Medulla oblongata (tissue), 1 donor: ENCODE measurements at regions not wholly inside any gene's neighbourhood (a gene's known extent, or its start where the extent isn't known, plus 50 kb on each side); places are given as distances from the start of the nearest gene placed in this dataset.
A peak's percentile ranks its signal among the peaks of the same experiment; 100 is the strongest.
"Not testable (repeated sequence)": the region's sequence is repeated elsewhere in the genome, so short reads cannot be mapped to it uniquely, and the experiment has no call there.

Experiments used
- DNase-seq: peaks from one replicate; pipeline ENCODE4 v3.0.0-alpha.2; 2015; ENCODE audit errors: extremely low spot score

DNA sequence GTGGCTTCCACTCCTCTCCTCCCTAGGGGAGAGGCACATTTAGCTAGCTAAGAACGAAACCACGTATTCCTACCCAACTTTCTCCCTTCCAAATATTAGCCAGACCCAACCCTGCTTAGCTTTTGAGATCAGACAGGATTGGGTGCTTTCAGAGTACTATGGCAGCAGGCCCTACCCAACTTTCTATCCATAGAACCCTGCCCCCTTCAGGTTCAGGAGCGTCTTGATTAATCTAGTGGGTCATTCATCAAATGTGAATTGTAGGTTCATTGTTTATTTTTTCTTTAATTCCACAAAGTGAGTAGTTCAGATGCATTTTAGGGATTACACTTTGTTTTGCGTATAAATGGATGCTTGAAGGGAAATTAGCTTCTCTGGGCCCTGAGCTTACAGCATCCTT, 188.3 kb downstream of the MIB1 start:
- DNase-seq: no peak

DNA sequence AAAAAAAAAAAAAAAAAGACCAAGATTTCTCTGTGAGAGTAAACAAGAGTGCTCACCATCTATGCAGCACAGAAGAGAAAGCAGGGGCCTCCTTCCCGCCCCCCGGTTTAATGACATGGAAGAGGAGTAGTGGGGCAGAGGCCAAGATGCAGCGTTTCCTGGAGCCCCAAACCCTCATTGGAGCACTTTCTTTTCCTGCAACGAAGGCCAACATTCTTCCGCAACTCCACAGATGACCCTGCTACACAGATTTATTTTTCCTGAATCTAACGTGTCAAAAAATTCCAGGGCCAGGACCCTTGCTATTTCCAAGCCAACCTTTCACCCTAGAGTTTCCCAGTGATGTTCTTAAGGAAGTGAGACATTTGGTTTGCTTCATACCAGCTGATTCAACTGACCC, 189.6 kb downstream of the MIB1 start:
- no peak for DNase-seq

DNA sequence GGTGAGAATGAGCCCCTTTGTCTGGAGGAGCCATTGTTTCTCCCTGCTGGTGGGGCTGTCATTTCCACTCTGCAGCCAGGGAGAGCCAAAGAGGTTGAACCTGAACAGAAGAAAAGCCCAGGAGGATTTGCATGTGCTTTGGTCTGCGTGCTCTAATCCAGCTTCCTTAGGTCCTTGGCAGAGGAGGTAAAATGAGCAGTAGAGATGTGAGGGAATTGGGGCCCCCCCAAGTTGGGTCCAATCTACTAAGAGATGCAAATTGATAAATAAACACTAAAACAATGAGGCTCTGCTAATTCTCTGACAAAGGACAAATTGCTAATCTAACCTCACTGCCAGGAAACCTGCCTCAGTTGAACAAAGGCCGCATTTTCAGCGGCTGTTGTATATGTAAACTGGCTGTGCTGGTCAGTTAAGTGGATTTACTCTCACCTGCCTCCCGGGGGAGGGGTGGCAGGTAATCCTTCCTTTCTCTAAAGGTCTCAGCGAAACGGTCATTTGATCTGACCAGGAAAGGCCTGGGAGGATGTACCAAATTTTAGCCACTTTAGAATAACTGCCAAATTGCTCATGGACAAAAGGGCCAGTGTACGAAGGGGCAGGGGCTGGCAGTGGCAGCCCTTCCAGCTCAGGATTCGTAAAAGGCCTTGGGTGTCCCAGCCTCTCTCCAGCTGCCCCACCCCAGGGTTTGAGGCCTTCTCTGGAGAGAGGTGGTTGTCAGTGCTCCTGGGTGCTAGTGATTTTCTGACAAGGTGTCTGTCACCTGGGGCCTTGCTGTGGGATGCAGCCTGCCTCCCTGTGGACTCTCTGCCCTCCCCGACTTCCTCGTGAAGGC, 193.6 kb downstream of the MIB1 start:
- DNase-seq: no peak

DNA sequence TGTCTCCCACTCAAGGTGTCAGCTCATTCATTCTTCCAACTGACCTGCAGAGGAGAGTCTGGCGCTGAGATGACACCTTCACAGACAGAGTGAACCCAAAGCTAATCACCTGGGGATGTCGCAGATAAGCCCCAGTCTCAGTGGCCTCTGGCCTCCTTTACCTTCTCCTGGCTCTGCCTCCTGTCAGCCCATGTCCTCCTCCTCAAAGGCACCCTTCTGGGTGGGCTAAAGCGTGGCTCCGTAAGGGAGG, 194.1 kb downstream of the MIB1 start:
- DNase-seq: no peak

DNA sequence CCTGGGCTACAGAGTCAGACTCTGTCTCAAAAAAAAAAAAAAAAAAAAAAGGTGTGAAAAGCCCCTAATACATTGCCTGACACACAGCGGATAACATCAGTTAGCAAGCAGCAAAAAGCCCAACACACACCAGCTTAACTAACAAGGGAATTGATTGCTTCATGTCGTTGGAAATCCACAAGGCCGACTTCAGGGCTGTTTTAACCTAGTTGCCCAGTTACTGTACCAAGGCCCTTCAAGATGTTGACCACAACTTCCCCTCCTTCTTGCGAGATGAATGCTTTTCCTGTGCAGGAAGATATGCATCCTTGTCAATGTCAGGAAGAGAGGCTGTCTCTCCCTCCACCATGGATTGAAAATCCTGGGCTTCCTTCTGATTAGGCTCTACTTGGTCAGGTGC, 202.9 kb downstream of the MIB1 start:
- DNase-seq: no peak

DNA sequence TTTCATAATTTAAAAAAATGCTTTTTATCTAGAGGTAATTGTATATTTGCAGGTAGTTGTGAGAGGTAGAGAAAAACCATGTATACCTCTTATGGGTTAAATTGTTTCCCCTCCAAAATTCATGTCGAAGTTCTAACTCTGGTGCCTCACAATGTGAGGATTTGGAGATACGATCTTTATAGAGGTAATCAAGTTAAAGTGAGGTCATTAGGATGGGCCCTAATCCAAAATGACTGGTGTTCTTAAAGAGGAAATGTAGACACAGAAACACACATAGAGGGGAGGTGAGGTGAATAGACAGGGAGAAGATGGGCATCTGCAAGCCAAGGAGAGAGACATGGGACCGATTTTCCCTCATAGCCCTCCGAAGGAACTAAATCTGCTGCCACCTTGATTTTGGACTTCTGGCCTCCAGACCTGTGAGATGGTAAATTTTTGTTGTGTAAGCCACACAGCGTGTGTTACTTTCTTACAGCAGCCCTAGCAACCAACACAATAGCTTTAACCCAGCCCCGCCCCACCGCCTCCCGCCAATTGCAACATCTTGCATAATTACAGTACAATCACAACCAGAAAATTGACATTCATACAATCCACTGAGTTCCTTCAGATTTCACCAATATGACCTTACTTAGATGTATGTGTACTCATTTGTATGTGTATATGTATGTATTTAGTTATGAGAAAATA, 208.9 kb downstream of the MIB1 start:
- no peak for DNase-seq

DNA sequence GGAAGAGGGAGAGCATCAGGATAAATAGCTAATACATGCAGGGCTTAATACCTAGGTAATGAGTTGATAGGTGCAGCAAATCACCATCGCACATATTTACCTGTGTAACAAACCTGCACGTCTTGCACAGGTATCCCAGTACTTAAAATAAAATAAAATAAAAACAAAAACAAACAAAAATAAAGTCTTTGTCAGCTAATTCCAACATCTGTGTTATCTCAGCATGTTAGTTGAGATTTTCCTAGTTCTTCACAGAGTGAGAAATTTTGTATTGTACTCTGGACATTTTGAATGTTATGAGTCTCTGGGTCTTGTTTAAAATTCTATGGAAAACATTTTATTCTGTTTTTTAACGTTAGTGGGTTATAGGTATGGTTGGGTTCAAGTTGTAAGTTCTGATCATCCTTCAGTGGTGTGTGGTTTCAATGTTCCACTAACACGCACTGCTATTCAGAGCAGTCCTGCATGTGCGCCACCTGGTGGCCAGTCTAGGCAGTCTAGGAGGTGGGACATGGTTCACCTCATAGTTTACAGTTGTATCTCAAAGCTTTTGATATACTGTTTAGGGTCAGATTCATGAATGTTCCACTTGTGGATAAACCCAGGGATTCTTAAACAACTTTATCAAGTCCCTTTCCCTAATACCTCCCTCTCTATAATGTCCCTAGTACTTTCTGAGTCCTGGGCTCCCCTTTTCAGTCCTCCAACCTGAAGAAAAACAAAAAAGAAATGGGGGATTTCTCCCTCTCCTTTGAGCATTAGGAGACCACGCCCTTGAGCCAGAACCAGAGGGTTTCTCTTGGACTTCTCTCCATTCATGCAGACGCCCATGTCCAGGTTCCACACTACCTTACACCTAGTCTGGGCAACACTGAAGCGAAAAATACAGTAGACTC, 213.4 kb upstream of the GATA6 start:
- DNase-seq: peak; percentile 80

DNA sequence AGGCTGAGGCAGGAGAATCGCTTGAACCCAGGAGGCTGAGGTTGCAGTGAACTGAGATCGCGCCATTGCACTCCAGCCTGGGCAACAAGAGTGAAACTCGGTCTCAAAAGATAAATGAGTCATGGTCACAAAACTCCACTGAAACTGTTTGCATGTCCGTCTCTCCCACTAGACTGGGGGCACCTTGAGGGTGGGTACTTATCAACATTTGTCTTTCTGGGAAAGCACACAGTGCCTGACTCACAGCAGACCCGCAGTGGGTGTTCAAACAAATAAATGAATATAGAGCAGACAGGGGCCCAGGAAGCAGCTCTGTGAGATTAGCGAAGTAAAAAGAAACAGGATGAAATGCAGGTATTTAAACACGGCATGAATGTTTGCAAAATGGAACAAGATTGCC, 211.1 kb upstream of the GATA6 start:
- no peak for DNase-seq

DNA sequence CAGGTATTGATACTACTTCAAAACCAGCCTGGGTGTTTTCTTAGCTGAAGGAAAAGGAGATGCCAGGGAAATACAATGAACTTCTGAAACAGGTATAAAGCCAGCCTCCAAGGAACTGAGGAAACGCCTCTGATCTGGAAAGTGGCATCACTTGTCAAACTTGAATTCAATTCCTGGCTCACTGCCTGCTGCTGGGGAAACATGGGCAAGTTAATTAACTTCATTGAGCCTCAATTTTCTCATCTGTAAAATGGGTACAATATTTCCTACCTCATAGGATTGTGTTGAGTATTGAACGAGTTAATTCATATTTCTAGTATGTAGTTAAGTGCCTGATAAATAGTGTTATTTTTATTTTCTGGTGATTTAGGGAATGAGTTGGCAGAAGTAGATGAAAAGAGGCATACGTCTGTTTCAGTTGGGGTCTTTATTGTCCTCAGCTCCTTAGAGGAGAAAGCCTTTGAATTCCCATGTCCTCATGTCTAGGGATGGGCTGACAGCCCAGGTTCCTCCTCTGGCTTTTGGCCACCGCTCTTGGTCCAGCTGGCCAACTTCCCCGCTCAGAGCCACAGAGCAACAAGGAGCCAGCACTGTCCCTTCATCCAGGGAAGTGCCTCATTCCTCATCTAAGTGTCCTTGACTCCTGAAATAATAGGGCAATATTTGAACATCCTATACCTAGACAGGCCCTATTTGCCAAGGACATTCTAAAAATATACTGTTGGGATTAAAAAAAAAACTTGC, 210.5 kb upstream of the GATA6 start:
- peak; percentile 14 for DNase-seq

DNA sequence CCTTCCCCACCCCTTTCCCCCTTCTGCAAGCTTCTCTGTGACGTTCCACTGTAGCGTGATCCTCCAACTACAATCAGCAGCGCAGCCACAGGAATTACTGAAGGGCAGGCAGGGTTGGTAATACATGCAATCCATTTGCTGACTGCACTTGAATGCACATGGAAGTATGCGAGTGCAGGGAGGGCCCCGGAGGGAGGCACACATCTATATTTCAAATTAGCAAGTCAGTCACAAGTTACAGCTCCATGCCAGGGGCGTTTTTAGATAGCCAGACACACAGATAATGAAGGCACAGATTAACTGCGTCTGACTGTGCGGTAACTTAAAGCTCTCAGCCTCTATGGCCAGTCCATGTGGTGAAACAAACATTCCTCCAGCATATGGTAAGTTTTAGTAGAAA, 209.2 kb upstream of the GATA6 start:
- no peak for DNase-seq

DNA sequence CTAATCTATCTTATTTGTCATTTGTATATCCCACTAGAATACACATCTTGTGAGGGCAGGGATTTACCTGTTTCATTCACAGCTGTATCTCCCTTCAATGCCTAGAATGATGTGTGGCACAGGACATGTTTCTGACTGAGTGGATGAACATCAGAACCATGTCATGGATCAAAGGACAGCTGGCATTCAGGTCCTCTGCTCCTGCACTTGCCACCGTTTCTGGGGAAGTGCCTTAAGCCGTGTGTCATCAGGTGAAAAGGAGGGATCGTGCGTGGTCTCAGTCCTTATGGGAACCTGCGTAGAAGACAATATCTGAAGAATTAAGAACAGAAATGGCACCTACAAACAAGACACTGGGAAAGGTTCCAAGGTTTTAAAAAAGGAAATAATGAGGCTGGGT, 206.1 kb upstream of the GATA6 start:
- no peak for DNase-seq

DNA sequence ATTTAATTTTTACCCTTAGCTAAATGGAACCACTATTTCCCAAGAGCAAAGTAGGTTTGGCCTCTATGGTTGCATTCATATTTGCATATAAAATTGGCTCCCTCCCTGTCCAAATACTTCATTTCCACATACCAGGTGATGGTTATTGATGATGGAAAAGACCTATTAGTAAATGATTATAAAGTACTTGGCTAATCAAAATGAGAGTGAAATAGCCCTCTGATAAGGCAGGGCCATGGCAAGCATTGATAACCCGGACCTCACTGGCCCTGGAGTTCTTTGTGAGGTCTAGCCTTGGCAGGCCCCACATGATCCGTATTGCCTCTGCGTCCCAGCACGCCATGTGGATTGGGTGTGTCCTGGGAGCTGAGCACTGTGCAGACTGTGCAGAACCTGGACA, 201.1 kb upstream of the GATA6 start:
- no peak for DNase-seq

DNA sequence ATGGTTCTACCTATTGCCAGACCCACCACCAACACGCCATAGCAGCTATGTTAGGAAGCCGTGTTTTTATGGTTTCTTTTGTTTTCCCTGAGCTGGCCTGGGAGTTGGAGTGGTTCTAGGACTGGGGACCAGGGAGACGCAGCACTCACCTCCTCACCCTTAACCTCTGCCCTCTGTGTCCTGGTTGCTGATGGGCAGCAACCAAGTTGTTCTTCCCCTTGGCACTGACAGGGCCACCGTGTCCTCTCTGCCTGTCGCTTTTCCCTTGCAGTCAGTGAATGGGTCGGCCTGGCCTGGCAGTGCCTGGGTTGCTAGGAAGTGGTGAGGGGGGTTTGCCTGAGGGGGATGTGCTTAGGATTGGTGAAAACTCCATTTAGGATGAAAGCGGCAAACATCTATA, 197.1 kb upstream of the GATA6 start:
- no peak for DNase-seq

DNA sequence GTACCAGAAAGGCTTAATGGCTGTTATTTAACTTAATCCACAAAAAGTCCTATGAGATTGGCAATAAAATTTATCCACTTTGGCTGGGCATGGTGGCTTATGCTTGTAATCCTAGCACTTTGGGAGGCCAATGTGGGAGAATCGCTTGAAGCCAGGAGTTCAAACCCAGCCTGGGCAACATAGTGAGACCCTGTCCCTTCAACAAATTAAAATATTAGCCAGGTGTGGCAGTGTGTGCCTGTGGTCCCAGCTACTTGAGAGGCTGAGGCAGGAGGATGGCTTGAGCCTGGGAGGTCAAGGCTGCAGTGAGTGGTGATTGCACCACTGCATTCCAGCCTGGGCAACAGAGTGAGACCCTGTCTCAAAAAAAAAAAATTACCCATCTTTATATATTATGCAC, 193.4 kb upstream of the GATA6 start:
- not testable (repeated sequence) for DNase-seq

DNA sequence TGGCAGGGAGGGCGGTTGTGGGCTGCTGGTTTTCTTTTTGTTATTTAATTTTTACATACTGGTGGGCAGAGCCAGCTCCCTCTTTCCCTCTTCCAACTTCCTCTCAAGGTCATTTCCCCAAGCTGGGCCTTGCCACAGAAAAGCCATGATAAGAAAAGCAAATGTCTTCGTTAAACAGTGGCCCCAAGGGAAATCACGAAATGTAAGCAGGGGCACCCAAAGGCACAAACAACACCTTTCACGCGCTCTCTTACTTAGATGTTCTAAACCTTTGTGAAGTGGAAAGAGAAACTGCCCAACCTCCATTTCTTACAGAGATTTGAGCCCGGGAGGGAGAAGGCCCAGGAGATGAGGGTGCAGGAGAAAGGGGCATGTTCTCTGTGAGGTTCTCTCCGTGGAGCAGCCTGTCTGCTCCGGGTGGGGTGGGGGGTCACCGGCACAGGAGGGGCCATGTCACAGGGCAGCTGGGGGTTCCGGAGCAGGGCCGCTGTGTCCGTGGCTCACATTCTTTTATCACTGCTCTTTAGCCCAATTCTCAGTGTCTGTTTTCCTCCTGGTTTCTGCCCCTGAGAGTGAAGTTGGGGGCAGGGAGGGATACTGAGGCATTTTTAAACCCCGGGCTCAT, 190.7 kb upstream of the GATA6 start:
- no peak for DNase-seq

DNA sequence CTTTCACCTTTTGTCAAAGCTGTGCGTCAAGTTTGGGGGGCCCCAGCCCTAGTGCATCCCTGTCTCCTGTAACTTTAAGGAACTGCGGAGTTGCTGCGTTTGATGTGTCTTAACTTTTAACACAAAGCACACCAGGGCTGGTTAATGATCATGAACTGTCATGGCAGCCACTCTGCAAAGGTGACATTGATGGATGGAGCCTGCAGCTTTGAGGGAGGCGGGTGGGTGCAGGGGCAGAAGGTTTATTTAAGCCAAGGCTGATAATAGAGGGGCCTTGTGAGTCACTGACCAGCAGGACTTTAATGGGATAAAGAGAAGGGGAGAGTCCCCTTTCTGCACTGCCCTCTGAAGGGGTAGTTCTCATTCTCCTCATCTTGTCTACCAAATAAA, 190.2 kb upstream of the GATA6 start:
- DNase-seq: no peak

DNA sequence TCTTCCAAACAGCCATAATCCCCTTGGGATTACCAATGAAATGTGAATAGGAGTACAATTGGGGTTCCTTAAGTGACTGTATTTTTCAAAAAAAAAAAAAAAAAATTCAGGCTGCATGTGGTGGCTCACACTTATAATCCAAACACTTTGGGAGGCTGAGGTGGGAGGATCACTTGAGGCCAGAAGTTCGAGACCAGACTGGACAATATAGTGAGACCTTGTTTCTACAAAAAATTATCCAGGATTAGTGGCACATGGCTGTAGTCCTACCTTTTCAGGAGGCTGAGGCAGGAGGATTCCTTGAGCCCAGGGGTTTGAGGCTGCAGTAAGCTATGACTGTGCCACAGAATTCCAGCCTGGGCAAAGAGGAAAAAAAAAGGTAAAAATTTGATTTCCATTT, 189.6 kb upstream of the GATA6 start:
- no peak for DNase-seq

DNA sequence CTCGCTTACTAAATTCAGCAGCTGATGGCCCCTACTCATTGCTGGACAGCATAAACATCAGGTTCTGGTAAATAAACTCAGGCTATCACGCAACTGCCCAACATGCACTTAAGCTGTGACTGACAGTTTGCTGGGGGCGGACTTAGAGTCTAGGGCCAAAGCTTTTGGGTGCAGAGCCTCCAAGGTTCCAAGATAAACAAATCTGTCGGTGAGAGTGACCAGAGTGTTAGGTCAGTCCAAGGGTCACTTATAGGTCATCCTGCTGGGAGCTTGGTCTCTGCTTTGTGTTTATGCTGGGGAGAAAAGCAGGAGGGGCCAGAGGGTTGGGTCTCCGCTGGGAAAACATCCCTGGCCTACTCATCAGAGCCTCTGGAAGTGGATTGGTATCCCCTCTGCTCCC, 188.6 kb upstream of the GATA6 start:
- no peak for DNase-seq

DNA sequence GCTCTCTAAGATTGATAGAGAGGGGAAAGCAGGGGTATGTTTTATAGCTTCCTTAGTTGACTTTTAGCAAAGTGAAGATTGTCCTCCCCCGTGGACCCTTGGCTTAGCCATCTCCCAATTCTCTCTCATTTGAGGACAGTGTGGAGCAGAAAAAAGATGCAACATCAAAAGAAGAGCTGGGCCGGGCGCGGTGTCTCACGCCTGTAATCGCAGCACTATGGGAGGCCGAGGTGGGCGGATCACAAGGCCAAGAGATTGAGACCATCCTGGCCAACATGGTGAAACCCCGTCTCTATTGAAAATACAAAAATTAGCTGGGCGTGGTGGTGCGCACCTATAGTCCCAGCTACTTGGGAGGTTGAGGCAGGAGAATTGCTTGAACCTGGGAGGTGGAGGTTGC, 187.9 kb upstream of the GATA6 start:
- DNase-seq: not testable (repeated sequence)

DNA sequence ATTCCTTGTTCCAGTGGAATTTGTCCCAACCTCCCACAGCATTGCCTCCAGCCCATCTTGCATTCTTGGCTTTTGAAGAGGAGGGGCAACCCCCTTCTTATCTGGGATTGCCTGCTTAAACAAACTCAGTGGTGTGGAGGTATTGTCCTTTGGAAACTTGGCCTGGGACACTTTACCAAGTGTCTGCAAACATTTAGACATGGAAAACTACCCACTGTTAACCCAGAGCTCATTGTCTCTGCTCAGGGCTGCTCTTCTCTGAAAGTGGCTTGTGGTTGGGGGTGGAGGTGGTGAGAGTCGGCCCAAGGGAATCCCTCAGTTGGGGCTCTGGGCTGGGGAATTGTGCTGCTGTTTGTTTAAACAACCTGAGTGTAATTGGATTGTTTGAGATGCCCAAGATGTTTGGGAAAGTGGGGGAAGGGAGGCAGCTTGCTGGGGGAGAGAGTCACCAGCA, 178.3 kb upstream of the GATA6 start:
- no peak for DNase-seq

DNA sequence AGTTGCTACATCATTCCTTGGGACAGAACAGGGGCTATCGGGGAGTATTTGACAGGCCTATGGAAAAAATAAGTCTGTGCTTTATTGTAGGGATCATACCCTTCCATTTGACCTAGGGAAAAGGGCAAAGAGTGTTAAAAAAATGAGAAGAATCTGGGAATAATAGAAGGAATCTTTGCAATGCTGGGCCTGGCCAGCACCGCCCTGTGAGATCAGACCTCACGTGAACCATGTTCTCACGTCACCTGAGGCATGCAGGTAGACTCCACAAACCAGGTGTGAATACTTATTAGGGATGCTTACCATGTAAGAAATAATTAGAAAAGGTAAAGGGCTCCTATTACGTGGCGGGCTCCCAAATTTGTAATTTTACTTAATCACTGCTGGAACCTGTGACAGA, 177.5 kb upstream of the GATA6 start:
- DNase-seq: no peak
